OCI-LY1 (cell line): ENCODE measurements at regions not wholly inside any gene's neighbourhood (a gene's known extent, or its start where the extent isn't known, plus 50 kb on each side); places are given as distances from the start of the nearest gene placed in this dataset.

Experiments used
- H2AFZ ChIP-seq: fragments of 200-600 bp; sonication (generic), shearing (Covaris generic); 2 replicates; pipeline ENCODE4 v1.6.0; 2014; ENCODE audit warnings: antibody characterized with exemption, mild to moderate bottlenecking, low read length
- H3F3A ChIP-seq: fragments of 200-600 bp; sonication (generic), shearing (Covaris generic); 2 replicates; pipeline ENCODE4 v1.6.0; 2014; ENCODE audit warnings: mild to moderate bottlenecking, antibody characterized with exemption, low read length, moderate library complexity; ENCODE audit not compliant: insufficient read depth
- H3K27ac ChIP-seq: fragments of 200-600 bp; sonication (generic); 2 replicates; pipeline ENCODE4 v1.5.1; 2014; ENCODE audit warnings: low read length, mixed run types, mild to moderate bottlenecking, low read depth; ENCODE audit not compliant: poor library complexity, severe bottlenecking
- H3K27me3 ChIP-seq: fragments of 200-600 bp; sonication (generic); 2 replicates; pipeline ENCODE4 v1.6.0; 2014; ENCODE audit warnings: antibody characterized with exemption, mild to moderate bottlenecking, low read length, moderate library complexity; ENCODE audit not compliant: insufficient read depth
- H3K36me3 ChIP-seq: fragments of 200-600 bp; sonication (generic); 2 replicates; pipeline ENCODE4 v1.6.1; 2014; ENCODE audit warnings: mild to moderate bottlenecking, antibody characterized with exemption, low read length, moderate library complexity, mixed read lengths; ENCODE audit not compliant: insufficient read depth
- H3K4me1 ChIP-seq: fragments of 200-600 bp; sonication (generic); 2 replicates; pipeline ENCODE4 v1.5.1; 2014; ENCODE audit warnings: mild to moderate bottlenecking, low read length, moderate library complexity; ENCODE audit not compliant: insufficient read depth, severe bottlenecking
- H3K4me2 ChIP-seq: fragments of 200-600 bp; sonication (generic), shearing (Covaris generic); 2 replicates; pipeline ENCODE4 v1.6.1; 2014; ENCODE audit warnings: low read length
- H3K4me3 ChIP-seq: fragments of 200-600 bp; sonication (generic); 2 replicates; pipeline ENCODE4 v1.5.1; 2014; ENCODE audit warnings: low read length, low read depth, mild to moderate bottlenecking, mixed read lengths; ENCODE audit not compliant: poor library complexity, severe bottlenecking
- H3K79me2 ChIP-seq: fragments of 200-600 bp; shearing (Covaris generic); 2 replicates; pipeline ENCODE4 v1.6.1; 2016; ENCODE audit warnings: mixed run types, low read length, mixed read lengths; ENCODE audit not compliant: insufficient read depth
- H3K9ac ChIP-seq: fragments of 200-600 bp; sonication (generic), shearing (Covaris generic); 2 replicates; pipeline ENCODE4 v1.6.1; 2014; ENCODE audit warnings: mild to moderate bottlenecking, low read length, mixed read lengths
- H3K9me2 ChIP-seq: fragments of 200-600 bp; sonication (generic), shearing (Covaris generic); 2 replicates; pipeline ENCODE4 v1.6.1; 2014; ENCODE audit warnings: low read depth, mild to moderate bottlenecking, low read length, mixed read lengths
- H3K9me3 ChIP-seq: fragments of 200-600 bp; shearing (Covaris generic); 2 replicates; pipeline ENCODE4 v1.6.1; 2014; ENCODE audit warnings: low read length, mixed read lengths
- H4K20me1 ChIP-seq: fragments of 200-600 bp; sonication (generic), shearing (Covaris generic); 2 replicates; pipeline ENCODE4 v1.6.0; 2016; ENCODE audit warnings: mild to moderate bottlenecking, low read length; ENCODE audit not compliant: insufficient read depth
- EZH2 ChIP-seq: fragments of 200-600 bp; sonication (generic), shearing (Covaris generic); IDR thresholded peaks from 2 replicates; pipeline ENCODE4 v1.8.0; 2017; ENCODE audit warnings: borderline replicate concordance, mixed run types, mild to moderate bottlenecking, antibody characterized with exemption, low read length, moderate library complexity, mixed read lengths
- TF ChIP-seq, protein P1 (sequence below): fragments of 200-600 bp; sonication (generic), shearing (Covaris generic); IDR thresholded peaks from 2 replicates; pipeline ENCODE4 v1.5.1; 2017; ENCODE audit warnings: mild to moderate bottlenecking, antibody characterized with exemption, low read length, moderate library complexity, mixed read lengths

DNA sequence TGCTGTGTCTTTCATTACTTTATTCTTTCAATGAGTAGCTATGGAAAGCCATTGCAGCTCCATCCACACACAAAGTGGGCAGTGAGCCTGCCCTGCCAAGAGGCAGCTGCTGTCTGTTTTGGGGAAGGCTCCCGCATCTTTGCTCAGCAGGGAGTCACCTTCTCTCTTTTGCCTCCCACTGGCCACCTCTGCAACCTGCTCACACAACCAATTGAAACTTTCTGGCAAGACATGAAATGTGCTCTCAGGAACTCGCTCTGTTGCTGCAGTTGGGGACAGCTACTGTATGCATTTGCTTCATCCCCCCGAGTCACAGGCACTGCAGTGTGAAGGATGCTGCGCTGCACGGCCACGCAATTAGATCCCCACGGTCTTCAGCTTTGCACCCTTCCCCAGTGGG, 244.8 kb upstream of the NFE2L3 start:
- H3K27me3 ChIP-seq, result no peaks in the 10 kb centered on the region
- no peaks in the 10 kb centered on the region for H3K4me1 ChIP-seq
- no peaks in the 10 kb centered on the region for H3K9me3 ChIP-seq
- no peaks in the 10 kb centered on the region for H4K20me1 ChIP-seq
- no peaks in the 10 kb centered on the region for H3K79me2 ChIP-seq
- no peak overlapping the region for H3K4me2 ChIP-seq
- TF ChIP-seq, protein P1, sequence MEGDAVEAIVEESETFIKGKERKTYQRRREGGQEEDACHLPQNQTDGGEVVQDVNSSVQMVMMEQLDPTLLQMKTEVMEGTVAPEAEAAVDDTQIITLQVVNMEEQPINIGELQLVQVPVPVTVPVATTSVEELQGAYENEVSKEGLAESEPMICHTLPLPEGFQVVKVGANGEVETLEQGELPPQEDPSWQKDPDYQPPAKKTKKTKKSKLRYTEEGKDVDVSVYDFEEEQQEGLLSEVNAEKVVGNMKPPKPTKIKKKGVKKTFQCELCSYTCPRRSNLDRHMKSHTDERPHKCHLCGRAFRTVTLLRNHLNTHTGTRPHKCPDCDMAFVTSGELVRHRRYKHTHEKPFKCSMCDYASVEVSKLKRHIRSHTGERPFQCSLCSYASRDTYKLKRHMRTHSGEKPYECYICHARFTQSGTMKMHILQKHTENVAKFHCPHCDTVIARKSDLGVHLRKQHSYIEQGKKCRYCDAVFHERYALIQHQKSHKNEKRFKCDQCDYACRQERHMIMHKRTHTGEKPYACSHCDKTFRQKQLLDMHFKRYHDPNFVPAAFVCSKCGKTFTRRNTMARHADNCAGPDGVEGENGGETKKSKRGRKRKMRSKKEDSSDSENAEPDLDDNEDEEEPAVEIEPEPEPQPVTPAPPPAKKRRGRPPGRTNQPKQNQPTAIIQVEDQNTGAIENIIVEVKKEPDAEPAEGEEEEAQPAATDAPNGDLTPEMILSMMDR, result no peak
- no peak for TF ChIP-seq EZH2
- H3K4me3 ChIP-seq, result no peak overlapping the region
- H3K27ac ChIP-seq, result no peak overlapping the region
- no peaks in the 10 kb centered on the region for H3K36me3 ChIP-seq
- no peaks in the 10 kb centered on the region for H3K9me2 ChIP-seq
- no peak overlapping the region for H2AFZ ChIP-seq
- H3F3A ChIP-seq, result no peaks in the 10 kb centered on the region
- no peak overlapping the region for H3K9ac ChIP-seq

DNA sequence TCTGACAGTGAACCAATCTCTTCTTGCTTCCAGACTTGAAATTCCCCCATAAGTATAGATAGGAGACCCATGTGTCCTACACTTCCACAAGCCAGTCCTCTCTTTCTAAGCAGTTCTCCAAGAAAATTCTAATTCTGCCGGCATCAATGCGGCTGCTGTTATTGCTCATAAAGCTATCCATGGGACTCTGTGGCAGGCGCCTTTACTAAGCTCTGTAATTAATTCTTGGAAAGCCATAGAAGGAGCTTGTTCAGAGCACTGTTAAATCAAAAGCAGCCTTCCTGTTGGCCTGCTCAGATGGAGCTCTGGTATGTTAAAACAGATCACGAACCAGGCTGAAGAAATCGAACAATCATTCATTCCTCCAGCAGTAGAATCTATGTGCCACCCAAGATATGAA, 244.3 kb upstream of the NFE2L3 start:
- H2AFZ ChIP-seq, result no peak overlapping the region
- no peaks in the 10 kb centered on the region for H3K4me1 ChIP-seq
- H3K9ac ChIP-seq, result no peak overlapping the region
- H4K20me1 ChIP-seq, result no peaks in the 10 kb centered on the region
- no peaks in the 10 kb centered on the region for H3K9me3 ChIP-seq
- H3K4me3 ChIP-seq, result no peak overlapping the region
- H3K79me2 ChIP-seq, result no peaks in the 10 kb centered on the region
- no peaks in the 10 kb centered on the region for H3K9me2 ChIP-seq
- no peaks in the 10 kb centered on the region for H3K36me3 ChIP-seq
- H3K4me2 ChIP-seq, result no peak overlapping the region
- no peak for TF ChIP-seq EZH2
- TF ChIP-seq, protein P1, result no peak
- H3K27ac ChIP-seq, result no peak overlapping the region
- no peaks in the 10 kb centered on the region for H3K27me3 ChIP-seq
- no peaks in the 10 kb centered on the region for H3F3A ChIP-seq

DNA sequence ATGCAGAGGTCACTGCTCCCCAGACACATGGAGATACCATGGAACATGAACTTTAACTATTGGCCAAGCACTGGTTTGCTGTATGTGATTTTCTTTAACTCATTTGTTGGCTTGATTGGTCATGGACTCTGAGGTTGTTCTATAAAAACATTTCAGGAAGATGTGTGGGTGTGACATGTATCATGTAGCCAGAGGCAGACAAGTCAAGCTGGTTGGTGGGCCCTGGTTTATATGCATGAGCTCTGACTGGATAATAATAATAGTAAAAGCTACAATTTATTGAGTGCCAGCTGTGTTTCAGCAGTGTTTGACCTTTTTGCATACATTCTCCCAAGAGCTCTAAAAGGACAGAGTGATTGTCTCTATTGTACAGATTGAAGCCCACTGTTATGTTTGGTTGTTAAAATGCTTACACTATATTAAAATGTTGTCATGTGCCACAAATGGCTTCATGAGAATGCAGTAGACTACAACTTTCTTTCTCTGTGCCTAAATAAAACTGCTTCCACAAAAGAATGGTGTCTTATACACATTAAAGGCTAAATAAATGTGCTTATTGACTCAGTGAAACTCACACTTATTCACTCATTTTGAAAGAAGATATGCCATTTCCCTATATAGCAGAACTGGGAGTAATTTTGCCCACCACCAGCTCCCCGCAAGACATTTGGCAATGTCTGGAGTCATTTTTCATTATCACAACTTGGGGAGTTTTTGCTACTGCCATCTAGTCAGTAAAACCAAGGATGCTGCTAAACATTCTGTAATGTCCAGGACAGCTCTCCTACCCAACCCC, 243.6 kb upstream of the NFE2L3 start:
- H3F3A ChIP-seq, result no peaks in the 10 kb centered on the region
- no peak overlapping the region for H3K9ac ChIP-seq
- no peaks in the 10 kb centered on the region for H3K9me2 ChIP-seq
- no peak overlapping the region for H3K4me2 ChIP-seq
- no peaks in the 10 kb centered on the region for H3K27me3 ChIP-seq
- H3K36me3 ChIP-seq, result no peaks in the 10 kb centered on the region
- H3K27ac ChIP-seq, result no peak overlapping the region
- H2AFZ ChIP-seq, result no peak overlapping the region
- H3K4me3 ChIP-seq, result no peak overlapping the region
- H3K79me2 ChIP-seq, result no peaks in the 10 kb centered on the region
- no peaks in the 10 kb centered on the region for H3K9me3 ChIP-seq
- H4K20me1 ChIP-seq, result no peaks in the 10 kb centered on the region
- no peaks in the 10 kb centered on the region for H3K4me1 ChIP-seq
- TF ChIP-seq EZH2, result no peak
- TF ChIP-seq, protein P1, result no peak
